CD4-positive, alpha-beta T cell (primary cell): ENCODE measurements at regions not wholly inside any gene's neighbourhood (a gene's known extent, or its start where the extent isn't known, plus 50 kb on each side); places are given as distances from the start of the nearest gene placed in this dataset.

Experiments used
- ATAC-seq: fragments of 200-7000 bp; cut with Tn5 transposase; one replicate; pipeline ENCODE4 v1.10.0; 2022; ENCODE audit warnings: mild to moderate bottlenecking; ENCODE audit not compliant: poor library complexity
- CTCF ChIA-PET: fragments of 350-600 bp; sonication (Branson Sonifier 250); formaldehyde crosslinking; loops from one replicate; lab custom pipeline; 2021; ENCODE audit warnings: antibody characterized with exemption, inconsistent platforms; lab: Charles Lee
- POLR2A ChIA-PET: fragments of 350-600 bp; sonication (Branson Sonifier 250); formaldehyde crosslinking; loops from one replicate; lab custom pipeline; 2021; ENCODE audit warnings: antibody characterized with exemption, inconsistent platforms; lab: Charles Lee
- DNase-seq, 14 experiments: peaks; one replicate each; pipeline ENCODE4 v3.0.0-alpha.2; 2013 to 2020; ENCODE audit warnings: mixed read lengths in 2 of 14
- H3K27ac ChIP-seq, 2 donors: one replicate each; pipeline versions ENCODE4 v1.5.1 to v1.7.0; 2013; ENCODE audit warnings: low read length in 2 of 2, low read depth in 1 of 2, mild to moderate bottlenecking in 1 of 2
- H3K27me3 ChIP-seq, 2 experiments: 1 replicate in 1 of 2; 2 replicates in 1 of 2; pipeline versions ENCODE4 v1.6.1 to v1.7.0; 2013; ENCODE audit warnings: low read length in 2 of 2, control low read depth in 1 of 2, mild to moderate bottlenecking in 1 of 2, moderate library complexity in 1 of 2; ENCODE audit not compliant: insufficient read depth in 2 of 2, control insufficient read depth in 1 of 2
- H3K36me3 ChIP-seq: one replicate; pipeline ENCODE4 v1.6.1; 2013; ENCODE audit warnings: low read length, control low read depth; ENCODE audit not compliant: insufficient read depth
- H3K4me1 ChIP-seq: one replicate; pipeline ENCODE4 v1.6.1; 2013; ENCODE audit warnings: low read length, control low read depth; ENCODE audit not compliant: insufficient read depth
- H3K4me3 ChIP-seq: one replicate; pipeline ENCODE4 v1.5.1; 2013; ENCODE audit warnings: mild to moderate bottlenecking, low read length, moderate library complexity
- H3K9me3 ChIP-seq, 2 experiments: 1 replicate in 1 of 2; 2 replicates in 1 of 2; pipeline versions ENCODE4 v1.6.1 to v1.7.0; 2013; ENCODE audit warnings: low read length in 2 of 2, mild to moderate bottlenecking in 2 of 2, control low read depth in 1 of 2, moderate library complexity in 1 of 2; ENCODE audit not compliant: control insufficient read depth in 1 of 2, insufficient read depth in 1 of 2
- H3K27ac Mint-ChIP-seq: one replicate; pipeline ENCODE4 v1.8.0; 2020; ENCODE audit warnings: mixed read lengths
- H3K27me3 Mint-ChIP-seq: one replicate; pipeline ENCODE4 v1.8.0; 2021; ENCODE audit warnings: mixed read lengths
- H3K36me3 Mint-ChIP-seq: one replicate; pipeline ENCODE4 v1.8.0; 2021; ENCODE audit warnings: low read depth, mixed read lengths
- H3K4me1 Mint-ChIP-seq: one replicate; pipeline ENCODE4 v1.8.0; 2021; ENCODE audit warnings: low read depth, mixed read lengths
- H3K4me3 Mint-ChIP-seq: one replicate; pipeline ENCODE4 v1.8.0; 2020; ENCODE audit warnings: mild to moderate bottlenecking, mixed read lengths
- H3K9me3 Mint-ChIP-seq: one replicate; pipeline ENCODE4 v1.8.0; 2020; ENCODE audit warnings: mixed read lengths
- CTCF ChIP-seq: fragments of 200-600 bp; IDR thresholded peaks from one replicate; pipeline ENCODE4 v1.8.0; 2022; ENCODE audit warnings: antibody characterized with exemption, mild to moderate bottlenecking
- intact Hi-C, 2 experiments: fragments of 100-400 bp; cut with DNase I in 1 of 2; cut with micrococcal nuclease in 1 of 2; formaldehyde crosslinking; loops; one replicate each; pipeline versions ENCODE4 v1.15.1 to v1.9.0; 2023 to 2025; cut with DNase I, micrococcal nuclease

GRCh38 chr7:26443751-26444150 lies 152.1 kb downstream of the SNX10 start:
- Mint-ChIP-seq H3K4me1 (no peaks in the 10 kb centered on the region), H3K27me3 (peaks cover 17% of the 10 kb centered on the region), H3K27ac (no peak overlapping the region), H3K36me3 (no peaks in the 10 kb centered on the region), H3K9me3 (no peaks in the 10 kb centered on the region), H3K4me3 (no peak overlapping the region)
- Histone ChIP-seq H3K4me1 (no peaks in the 10 kb centered on the region), H3K27ac (no peak overlapping the region), H3K4me3 (no peak overlapping the region), H3K27me3 (peaks cover 0 to 5% of the 10 kb centered on the region in 2 experiments), H3K9me3 (no peaks in the 10 kb centered on the region), H3K36me3 (no peaks in the 10 kb centered on the region)
- no peak for ATAC-seq
- intact Hi-C loops, result no loop called here
- no peak for DNase-seq
- TF ChIP-seq CTCF, result no peak
- ChIA-PET CTCF (no interaction called here), POLR2A (no interaction called here)

GRCh38 chr7:26444555-26444954 lies 152.9 kb downstream of the SNX10 start:
- Mint-ChIP-seq H3K9me3 (no peaks in the 10 kb centered on the region), H3K36me3 (no peaks in the 10 kb centered on the region), H3K27me3 (peaks cover 17% of the 10 kb centered on the region), H3K4me3 (no peak overlapping the region), H3K4me1 (no peaks in the 10 kb centered on the region), H3K27ac (no peak overlapping the region)
- ChIA-PET POLR2A (no interaction called here), CTCF (no interaction called here)
- Histone ChIP-seq H3K27me3 (peaks cover 0 to 5% of the 10 kb centered on the region in 2 experiments), H3K4me3 (no peak overlapping the region), H3K9me3 (no peaks in the 10 kb centered on the region), H3K4me1 (no peaks in the 10 kb centered on the region), H3K27ac (no peak overlapping the region), H3K36me3 (no peaks in the 10 kb centered on the region)
- no peak for ATAC-seq
- intact Hi-C loops, result no loop called here
- no peak for TF ChIP-seq CTCF
- no peak for DNase-seq

DNA sequence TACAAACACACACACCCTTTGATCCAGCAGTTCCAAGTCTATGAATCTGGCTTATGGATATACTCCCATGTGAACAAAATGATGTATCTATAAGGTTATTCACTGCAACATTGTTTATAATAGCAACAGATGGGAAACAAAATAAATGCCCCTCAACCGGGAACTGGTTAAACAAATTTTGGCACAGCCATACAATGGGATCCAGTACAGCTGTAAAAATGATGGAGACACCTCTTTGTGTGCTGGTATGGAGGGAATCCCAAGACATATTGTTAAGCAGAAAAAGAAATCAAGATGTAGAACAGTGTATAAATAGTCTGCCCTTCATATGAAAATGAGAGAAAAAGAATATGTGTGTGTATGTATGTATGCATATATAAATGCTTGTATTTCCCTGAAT lies 155.5 kb downstream of the SNX10 start:
- peaks cover 0 to 5% of the 10 kb centered on the region in 2 experiments for H3K27me3 ChIP-seq
- Mint-ChIP-seq H3K4me1 (no peaks in the 10 kb centered on the region), H3K4me3 (no peak overlapping the region), H3K9me3 (no peaks in the 10 kb centered on the region), H3K27ac (no peak overlapping the region), H3K27me3 (peaks cover 20% of the 10 kb centered on the region), H3K36me3 (no peaks in the 10 kb centered on the region)
- H3K4me1 ChIP-seq, result no peaks in the 10 kb centered on the region
- ATAC-seq (no peak), DNase-seq (no peak)
- no peak overlapping the region for H3K4me3 ChIP-seq
- ChIA-PET CTCF (interaction anchor here (0.6 kb wide), 1 partner anchor 25 kb away, joined by 5 read pairs; no protein-coding TSS in a partner anchor), POLR2A (no interaction called here)
- no peaks in the 10 kb centered on the region for H3K9me3 ChIP-seq
- TF ChIP-seq CTCF, result no peak
- H3K36me3 ChIP-seq, result no peaks in the 10 kb centered on the region
- no peak overlapping the region for H3K27ac ChIP-seq
- intact Hi-C loops, result no loop called here
